Epidermal melanocyte (primary cell): ENCODE measurements at regions not wholly inside any gene's neighbourhood (a gene's known extent, or its start where the extent isn't known, plus 50 kb on each side); places are given as distances from the start of the nearest gene placed in this dataset.

ENCODE experiments used
- DNase-seq: peaks from one replicate; pipeline ENCODE4 v3.0.0; 2011; ENCODE audit warnings: low spot score; ENCODE audit not compliant: insufficient read length

DNA sequence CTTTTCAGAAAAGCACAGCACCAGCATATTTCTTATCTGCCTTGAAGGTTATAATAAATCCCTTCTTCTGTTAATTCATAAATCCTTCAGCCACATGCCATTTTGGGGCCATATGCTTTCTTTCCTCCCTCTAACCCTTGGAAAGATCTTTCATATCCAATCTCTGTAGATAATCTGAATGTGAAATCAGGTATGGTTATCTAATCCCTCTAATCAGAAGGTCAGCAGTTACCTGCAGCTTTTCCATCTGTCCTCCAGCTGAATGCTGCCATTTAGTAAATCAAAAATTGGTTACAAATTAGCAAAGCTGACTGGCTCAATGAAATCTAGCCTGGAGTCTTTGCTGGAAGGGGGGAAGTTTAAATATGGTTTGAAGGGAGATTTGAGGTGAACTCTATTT is 230.5 kb downstream of the PIK3C3 start:
- DNase-seq, result no peak

DNA sequence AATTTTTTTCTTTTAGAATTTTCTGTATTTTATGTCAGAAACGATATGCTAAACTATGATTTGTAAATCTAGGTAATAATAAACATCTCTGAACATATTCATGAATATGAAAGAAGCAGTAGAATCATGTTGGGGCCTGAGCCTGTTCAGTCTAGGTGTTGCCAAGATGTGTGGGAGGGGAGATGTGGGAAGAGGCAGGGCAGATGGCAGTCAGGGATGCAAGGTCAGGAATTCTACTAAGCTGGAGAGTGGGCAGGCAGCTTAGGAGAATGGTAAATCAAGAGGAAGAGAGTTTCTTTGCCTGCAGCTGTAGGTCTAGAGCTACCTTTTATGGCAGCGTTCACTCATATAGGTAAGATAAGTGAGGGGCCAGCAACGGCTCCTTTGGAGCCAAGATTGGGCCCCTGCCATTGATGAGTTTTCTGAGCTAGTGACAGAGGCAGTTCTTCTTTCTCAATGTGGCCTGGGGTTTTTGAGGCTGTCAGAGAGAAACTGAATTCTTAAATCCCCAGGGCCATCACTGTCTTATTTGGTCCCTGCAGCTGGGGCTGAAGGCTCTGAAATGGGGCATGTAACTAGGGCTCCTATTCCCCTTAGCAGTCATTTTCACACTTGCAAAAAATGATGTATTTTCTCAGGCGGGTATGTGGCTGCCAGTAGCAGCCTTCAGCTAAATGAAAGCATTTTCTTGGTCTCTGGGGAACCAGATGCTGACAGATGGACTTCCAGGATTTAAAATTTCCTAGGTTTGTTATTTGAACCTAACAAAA is 232.8 kb downstream of the PIK3C3 start:
- no peak for DNase-seq

DNA sequence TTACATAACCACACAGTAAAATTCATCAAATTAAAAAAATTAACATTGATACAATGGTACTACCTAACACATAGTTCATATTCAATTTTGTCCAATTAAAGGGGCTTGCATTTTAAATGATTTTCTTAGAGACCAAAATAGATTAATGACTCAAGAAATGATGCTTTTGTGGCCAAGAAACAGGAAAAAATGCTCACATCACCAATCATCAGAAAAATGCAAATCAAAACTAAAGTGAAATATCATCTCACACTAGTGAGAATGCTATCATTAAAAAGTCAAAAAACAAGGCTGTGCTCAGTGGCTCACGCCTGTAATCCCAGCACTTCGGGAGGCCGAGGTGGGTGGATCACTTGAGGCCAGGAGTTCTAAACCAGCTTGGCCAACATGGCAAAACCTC is 235.6 kb downstream of the PIK3C3 start:
- DNase-seq, result no peak

DNA sequence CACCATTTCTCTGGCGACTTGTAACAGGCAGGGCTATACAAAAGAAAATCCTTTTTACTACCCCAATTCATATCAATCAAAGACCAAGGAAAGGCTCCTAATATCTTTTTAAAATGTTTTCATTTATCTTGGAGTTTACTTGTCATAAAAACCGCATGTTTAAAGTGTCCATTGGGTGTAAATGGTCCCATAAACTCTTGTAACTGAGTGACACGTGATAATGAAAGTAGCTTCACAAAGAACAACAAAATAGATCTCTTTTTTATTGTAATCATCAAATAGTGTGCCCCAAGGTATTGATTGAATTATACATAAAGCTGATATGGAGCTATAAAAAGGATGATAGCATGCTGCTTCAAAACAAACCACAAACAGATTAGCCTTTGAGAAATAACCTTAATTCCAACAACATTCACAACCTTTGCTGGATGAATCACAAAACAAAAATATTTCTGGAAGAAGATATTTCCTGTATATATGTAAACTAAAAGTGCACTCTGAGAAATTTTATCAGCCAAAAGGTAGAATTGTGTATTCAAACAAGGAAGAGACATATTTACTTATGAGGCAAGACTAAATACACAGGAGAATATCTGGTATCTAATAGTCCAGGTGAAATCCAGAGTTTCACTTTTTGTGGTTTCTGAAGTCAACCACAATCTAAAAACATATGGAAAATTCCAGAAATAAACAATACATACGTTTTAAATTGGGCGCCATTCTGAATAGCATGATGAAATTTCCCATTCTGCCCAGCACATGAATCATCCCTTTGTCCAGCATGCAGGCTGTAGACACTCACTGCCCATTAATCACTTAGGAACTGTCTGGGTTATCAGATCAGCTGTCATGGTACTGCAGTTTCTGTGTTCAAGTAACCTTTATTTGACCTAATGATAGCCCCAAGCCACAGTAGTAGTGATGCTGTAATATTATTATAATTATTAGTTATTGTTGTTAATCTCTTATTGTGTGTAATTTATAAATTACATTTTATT is 237.5 kb downstream of the PIK3C3 start:
- DNase-seq, result peak; percentile 31

DNA sequence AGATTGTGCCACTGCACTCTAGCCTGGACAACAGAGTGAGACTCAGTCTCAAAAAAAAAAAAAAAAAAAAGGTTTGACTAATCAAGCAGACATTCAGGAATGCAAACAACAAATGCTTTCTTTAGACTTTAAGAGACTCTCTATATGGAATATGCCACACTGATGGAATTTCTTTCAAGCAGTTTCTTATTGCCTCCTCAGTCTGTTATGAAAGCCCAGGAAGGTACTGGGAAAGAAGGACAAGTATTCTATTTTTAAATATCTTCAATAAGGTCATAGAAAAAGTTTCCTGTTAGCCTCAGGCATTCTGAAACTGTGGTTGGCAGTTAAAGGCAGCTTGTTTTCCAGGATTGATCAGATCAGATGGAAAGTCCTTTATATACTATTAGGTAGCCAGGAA is 241.6 kb downstream of the PIK3C3 start:
- peak; percentile 19 for DNase-seq

DNA sequence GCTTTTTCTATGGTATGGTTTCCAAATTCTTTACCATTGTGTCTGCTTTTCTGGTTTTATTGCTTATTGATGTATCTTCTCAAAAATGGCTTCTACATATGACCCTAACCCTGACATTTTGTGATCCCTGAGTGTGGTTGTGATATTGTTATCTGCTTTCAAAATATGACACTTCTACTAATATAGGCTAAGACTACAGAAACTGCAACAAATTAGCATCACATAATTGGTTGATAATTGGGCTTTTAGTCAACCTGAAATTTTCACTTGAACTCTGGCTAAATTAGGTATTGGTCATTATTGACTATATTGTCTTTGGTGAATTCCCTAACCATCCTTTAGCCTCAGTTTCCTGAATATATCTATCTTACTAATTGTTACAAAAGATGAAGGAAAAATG is 246.1 kb downstream of the PIK3C3 start:
- DNase-seq, result no peak

DNA sequence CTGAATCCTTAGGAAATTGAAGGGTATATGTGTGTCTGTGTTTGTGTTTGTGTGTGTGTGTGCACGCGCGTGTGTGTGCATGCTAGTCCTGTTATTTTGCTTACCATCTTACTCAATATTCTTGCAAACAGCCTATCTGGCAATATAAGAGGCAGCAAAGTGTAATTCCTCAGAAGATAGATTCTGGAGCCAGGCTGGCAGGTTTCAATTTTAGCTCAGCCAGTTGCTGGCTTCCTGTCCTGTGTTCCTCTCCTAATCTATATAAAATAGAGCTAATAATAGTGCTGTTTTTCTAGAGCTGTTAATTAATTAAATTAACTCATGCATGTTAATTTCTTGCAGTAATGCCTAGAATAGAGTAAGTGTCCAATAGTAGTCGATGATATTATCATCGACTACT is 256.2 kb downstream of the PIK3C3 start:
- no peak for DNase-seq

DNA sequence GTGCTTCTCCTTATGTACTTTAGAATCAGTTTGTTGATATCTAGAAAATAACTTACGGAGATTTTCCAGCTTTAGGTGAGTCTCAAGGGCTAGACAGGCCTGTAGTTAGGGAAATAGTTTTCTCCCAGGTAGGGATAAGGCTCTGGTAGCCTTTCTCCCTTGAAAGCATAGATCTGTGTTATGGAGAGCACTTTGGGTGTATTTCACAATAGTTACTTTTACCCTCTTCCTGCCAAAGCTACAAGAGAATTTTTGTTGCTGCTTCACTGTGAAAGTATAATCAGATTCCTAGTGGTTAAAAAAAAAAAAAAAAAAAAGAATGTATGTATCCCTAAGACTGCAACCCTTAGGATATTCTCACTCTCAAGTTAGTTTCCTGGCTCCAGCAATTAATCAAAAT is 267.5 kb downstream of the PIK3C3 start:
- no peak for DNase-seq

DNA sequence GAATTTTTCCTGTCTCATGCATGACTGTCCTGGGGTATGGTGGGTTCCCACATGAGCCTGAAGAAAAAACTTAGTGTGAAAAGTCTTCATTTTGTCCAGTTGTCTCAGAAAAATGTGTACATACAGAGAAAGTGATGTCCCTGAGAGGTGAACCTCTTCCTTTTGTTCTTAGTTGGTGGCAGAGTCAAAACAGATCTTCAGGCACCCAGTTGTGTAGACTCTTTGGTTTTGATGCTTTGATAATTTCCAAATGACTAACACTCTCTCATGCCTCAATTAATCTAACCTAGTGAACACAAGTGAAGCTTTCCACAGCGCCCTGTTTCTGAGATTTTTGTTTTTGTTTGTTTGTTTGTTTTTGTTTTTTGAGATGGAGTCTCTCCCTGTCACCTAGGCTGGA is 273.5 kb downstream of the PIK3C3 start:
- no peak for DNase-seq

DNA sequence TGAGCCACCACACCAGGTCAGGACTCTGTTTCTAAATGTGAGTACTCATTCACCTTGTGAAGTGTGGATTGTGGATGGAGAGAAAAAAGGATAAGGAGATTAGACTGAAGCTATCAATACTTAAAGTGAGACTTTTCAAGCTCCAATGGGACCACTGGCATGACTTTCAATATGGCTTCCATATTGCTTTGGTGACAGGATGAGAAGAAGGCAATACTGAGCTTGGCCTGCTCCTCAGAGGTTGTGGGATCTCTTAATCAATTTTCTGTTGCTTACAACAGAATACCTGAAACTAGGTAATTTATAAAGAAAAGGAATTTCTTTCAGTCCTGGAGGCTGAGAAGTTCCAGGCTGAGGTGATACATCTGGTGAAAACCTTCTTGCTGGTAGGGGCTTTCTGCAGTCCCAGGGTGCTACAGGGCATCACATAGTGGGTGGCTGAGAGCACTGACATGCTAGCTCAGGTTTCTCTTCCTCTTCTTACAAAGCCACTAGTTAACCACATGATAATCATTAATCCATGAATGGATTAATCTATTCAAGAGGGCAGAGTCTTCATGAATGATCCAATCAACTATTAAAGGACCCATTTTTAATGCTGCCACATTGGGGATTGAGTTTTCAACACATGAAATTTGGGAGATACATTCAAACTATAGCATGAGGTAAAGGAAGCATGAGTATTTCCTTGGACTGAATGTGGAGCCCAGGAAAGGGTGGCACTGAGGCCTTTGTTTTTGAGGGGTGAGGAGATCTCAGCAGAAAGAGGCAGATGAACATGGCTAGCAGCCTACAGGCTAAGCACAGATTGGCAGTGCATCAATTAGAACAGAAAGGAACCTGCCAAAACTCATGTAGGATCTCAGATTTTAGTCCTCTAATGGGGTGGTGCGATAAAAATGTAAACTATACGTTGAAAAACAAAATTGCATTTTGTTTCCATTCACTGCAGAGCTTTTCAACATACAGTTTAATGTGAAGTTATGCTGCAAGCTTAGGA is 274.5 kb downstream of the PIK3C3 start:
- DNase-seq, result no peak

DNA sequence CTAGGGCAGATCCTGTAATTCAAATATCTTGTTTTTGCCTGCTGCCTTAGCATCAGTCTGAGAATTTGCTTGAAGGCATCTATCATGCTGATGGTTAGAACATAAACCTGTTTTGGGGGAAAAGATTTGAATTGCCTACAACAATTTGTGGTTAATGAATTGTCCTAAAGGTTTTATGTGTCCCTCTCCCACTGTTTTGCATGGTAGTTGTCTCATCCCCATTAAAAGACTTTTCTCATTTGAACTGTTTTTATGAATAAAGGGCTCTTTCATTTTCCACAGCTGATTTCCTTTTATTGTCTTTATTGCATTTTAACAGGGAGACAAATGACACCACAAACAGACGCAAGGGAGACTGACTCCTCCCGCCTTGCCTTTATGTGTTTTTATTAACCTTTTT is 275.6 kb downstream of the PIK3C3 start:
- DNase-seq, result no peak

DNA sequence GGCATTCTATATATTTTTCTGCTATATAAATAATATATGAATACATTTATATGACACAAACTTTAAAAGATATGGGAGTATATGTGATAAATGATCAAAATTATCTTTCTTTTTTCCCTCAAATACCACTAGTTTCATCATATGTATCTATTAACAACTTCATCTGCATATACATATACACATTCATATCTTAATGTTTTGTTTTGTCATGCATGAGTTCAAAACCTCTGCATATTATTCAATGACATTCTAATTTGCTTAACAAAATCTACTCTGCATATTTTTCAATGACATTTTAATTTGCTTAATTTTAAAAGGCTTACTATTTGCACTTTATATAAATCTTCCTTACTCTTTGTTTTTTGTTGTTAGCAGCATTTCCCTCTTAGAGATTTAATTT is 276.2 kb downstream of the PIK3C3 start:
- DNase-seq, result no peak

DNA sequence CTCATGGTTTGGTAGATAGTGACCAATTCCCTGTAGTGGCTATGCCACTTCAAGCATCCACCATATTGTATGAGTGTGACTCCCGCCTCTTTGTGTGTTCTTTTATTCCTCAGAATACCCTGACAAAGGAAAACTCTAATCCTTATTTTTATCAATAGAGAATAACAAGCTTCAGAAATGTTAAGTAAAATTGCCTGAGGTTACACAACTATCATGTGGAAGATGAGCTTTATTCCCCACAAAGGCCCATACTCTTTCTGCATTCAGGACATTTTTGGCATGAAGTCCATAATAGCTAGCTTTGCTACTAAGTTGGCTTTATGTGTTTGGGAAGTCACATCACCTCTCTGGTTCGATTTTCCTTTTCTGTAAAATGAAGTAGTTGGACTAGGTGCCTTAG is 276.8 kb downstream of the PIK3C3 start:
- DNase-seq, result peak; percentile 22

DNA sequence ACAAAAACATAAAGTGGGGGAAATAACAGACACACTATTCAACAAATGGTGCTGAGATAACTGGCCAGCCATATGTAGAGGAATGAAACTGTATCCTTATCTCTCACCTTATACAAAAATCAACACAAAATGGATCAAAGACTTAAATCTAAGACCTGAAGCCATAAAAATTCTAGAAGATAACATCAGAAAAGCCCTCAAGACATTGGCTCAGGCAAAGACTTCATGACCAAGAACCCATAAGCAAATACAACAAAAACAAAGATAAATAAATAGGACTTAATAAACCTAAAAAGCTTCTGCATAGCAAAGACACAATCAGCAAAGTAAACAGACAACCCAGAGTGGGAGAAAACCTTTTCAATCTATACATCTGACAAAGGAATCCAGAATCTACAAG is 278.9 kb downstream of the PIK3C3 start:
- no peak for DNase-seq

DNA sequence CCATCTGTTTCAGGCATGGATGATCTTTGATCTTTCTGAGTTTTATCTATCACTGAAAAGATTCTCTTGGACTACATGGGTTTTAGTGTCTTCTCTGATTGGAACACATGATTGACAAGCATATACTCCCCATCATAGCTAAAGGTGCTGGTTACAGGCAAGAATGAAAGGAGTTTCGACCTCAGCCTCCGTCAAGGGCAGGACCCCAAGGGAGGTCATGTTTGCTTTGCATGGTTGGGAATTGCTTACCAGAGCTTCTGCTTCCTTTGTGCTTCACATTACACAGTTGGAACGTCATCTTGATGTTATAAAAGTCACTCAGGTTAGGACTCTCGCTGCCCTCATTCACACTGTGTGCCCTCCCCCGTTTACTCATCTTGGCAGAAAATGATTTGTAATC is 287.7 kb downstream of the PIK3C3 start:
- DNase-seq, result no peak

DNA sequence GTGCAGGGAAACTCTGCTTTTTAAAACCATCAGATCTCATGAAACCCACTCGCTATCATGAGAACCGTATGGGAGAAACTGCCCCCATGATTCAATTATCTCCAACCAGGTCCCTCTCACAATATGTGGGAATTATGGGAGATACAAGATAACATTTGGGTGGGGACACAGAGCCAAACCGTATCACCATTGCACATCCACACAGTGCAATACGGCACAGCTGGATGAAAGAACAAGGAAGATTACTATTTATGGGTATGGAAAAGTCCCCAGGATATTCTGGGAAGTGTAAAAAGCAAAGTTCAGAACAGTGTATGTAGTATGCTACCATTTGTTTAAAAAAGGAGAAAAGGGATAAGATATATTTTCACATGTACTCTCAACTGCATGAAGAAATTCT is 290.1 kb downstream of the PIK3C3 start:
- DNase-seq, result no peak

DNA sequence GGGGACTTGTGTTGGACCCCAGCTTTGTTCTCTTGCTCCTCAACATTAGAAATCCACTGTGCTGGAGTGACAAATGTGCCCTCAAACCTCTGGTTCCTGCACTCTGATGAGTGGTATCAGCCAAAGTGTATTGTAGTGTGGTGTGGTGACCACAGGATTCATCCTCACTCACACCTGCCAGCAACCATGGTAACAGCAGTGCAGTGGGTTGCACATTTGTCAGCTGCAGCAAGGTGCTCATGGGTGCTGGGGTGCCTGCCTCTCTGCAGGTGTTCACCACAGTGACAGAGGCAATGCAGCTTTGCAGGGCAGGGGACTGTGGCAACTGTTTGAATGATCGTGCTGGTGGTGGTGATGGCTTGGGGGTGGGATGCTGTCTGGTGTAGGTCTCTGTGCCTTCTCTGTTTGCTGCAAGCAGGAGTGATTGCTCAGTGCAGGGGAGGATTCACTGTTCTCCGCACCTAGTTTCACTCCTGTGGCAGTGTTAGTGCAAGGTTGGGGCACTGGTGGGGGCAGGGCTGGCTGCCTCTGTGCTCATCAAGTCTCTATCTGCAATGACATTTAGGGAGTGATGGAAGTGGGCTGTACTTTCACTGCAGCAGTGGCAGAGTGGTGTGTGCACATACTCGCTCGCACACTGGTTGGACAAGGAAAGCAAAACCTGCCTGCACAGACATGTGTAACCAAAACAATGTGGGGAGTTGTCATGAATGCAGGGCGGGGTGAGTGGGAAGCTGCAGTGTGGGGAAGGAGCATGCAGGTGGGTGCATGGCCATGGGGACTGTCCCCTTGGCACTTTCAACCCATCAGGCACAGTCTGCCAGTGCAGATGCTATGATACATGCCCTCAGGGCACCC is 301.1 kb downstream of the PIK3C3 start:
- no peak for DNase-seq

DNA sequence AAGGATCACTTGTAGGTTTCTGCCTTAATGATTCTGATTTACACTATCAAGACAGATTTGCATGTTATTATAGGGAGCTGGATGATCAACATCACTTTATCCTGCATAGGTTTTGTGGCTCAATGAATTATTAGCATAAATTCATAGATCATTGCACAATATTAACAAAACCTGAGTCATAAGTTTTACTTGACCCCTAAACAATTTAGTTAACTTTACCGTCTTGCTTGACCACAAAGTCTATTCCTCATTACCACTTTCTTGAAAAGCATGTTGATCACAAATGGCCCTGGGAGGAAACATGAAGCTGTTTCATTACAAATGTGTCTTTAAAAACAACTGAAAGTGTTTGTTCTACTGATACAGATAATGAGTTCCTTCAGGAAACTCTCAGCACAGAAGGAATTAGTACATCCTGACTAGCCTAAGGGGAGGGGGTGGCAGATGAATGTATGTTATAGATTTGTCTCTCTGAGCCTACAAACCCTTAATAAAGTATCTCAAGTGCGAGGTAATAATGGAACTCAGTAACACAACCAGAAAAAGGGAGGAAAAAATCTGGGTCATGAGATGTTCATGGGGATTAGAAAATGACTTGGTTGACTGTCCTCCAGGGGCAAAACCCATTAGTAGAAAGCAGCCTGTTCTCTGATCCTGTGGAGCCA is 303.4 kb downstream of the PIK3C3 start:
- DNase-seq, result no peak

DNA sequence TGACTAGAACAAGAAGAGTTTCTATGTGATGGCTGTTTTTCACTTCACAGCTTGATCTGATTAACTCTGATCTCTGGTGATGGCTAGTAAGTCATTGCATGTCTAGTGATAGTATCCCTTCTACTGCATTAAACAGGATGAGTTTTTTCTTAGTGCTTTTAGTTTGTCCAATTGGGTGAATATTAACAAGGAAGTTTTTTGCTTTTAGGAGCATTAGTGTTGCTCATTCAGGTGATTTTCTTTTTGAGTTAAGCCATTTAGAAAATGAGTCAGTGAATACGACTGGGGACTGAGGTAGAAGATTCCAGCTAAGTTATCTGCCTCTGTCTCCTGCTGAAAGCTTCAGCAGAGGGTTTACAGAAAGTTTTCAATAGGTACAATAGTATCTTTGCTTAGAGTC is 306.7 kb downstream of the PIK3C3 start:
- DNase-seq, result no peak

DNA sequence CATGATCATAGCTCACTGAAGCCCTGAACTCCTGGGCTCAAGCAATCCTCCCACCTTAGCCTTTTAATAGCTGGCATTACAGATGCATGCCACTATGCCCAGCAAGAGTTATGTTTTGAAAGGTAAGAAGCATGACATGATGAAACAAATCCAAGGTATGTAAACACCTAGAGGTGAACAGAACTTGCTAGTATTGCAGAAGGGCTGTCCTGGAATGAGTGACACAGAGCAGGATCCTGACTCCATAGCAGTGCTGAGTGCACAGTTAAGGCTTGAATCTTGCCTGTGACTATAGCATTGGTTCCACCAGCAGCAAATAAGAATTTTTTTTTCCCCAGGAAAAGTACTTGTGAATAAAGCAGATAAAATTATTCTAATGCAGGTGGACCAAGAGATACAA is 309.5 kb downstream of the PIK3C3 start:
- DNase-seq, result no peak
